HG02588 (cell line): ENCODE measurements at regions not wholly inside any gene's neighbourhood (a gene's known extent, or its start where the extent isn't known, plus 50 kb on each side); places are given as distances from the start of the nearest gene placed in this dataset.
A peak's percentile ranks its signal among the peaks of the same experiment; 100 is the strongest.

Experiments
- ATAC-seq: cut with Tn5 transposase; IDR thresholded peaks from one replicate; pipeline ENCODE4 v1.9.1; 2021; ENCODE audit warnings: mild to moderate bottlenecking, moderate library complexity; ENCODE audit not compliant: unreplicated experiment

DNA sequence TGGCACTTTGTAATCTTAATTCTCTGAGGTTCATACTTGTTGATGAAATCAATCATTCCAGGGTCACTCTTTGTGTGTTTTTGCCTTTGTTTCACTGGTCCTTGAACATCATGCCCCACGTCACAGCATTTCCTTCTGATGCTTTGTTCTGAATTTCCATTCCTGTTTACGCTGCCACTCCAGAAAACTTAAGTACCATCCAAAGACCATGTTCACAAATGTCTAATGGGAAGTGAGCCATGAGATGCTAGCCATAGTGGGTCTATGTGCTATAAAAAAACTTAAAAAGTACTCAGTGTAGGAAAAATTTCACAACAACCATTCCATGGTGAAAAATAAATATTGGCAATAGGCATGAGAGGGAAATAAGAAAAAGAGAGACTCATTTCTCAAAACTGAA lies 232.0 kb downstream of the IBTK start:
- ATAC-seq, result no peak

DNA sequence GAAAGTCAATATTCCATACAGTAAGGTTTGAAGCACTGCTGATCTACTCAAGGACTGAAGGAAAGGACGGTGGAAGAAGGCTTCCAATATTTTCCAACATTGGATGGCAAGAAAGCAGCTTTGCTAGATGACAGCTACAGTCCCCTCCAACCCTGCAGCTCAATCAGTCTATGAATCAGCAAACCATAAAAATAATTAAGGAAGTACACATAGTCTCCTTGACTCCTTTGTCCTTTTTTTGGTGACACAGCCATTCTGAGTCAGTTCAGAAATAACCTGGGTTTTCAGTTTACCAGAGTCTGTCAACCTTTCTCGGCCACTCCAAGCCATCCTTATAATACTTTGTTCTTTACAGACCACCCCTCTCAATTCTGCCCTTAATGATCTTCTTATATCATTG lies 232.5 kb downstream of the IBTK start:
- ATAC-seq, result no peak

DNA sequence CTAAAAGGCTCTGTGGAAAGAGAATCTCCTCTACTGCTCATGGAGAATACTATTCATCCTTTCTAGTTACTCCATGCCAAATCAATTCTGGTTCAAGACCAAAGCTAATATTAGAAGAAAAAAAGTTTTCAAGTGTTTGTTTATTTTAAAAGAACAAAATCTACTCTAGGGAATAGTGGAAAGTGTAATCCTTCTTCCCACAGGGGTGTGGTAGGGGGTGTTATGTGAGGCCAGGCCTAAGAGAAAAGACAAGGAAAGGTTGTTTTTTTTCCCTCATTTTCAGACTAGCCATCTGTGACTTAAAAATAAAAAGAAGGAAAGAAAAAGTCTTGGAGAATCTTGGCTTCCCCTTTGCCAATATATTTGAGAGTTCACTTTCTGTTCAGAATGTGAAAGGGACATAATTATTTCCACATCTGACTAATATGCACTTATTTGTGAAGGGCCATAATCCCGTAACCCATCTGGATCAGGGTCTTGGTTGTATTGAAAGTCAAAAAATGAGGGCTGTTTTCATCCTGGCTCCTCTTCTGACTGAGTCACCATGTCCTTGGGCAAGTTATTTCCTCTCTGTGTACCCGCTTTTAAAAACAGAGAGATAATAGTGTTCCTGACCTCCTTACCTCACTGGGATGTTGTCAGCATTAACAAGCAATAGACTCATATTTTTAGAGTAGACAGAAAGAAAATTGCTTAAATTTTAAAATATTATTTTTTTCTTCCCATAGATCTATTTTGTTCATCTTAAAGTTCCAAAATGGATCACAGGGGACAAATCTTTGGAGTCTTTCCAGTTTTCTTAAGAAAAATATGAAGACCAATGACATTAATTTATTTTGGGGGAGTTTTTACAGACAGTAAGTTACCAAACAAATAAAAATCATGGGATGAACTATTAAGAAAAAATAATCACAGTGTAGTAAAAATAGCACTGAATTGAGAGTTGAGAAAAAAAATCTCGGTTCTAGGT lies 233.7 kb downstream of the IBTK start:
- ATAC-seq, result no peak

DNA sequence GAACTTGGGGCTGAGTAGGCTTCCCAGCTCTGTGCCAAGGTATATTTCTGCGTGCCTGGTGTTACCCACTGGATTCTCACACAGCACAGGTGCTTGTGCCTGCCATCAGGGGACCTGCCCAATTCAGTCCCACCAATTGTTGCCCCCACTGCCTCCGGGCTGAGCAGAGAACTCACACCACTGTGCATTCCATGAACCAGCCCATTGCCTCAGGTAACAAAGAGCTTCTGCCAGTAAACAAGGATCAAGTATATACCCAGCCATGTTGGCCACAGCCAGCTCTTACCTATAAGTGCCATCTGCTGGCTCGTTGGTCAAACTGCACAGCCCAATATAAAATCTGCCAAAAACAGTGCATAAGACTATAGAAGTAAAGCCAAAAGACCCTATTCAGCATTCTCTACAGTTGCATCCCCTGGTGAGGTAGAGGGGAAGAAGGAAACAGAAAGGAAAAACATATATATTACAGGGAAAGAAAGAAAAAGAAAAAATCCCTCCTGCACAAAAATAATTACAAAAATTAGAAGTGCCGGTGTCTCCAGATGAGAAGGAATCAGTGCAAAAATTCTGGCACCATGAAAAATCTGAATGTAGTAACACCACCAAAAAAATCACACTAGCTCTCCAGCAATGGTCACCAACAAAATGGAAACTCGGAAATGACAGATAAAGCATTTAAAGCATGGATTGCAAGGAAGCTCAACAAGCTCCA lies 241.4 kb downstream of the IBTK start:
- peak; percentile 83 for ATAC-seq

DNA sequence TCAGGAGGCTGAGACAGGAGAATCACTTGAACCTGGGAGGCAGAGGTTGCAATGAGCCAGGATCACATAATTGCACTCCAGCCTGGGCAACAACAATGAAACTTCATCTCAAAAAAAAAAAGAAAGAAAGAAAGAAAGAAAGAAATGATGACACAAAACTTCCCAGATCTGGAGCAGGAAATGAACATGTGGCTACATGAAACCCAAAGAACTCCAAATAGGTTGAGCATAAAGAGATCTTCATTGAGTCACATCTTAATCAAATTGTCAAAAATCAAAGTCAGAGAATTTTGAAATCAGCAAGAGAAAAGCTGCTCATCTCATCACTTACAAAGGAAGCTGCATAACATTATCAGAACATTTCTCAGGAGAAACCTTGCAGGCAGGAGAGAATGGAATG lies 247.0 kb downstream of the IBTK start:
- no peak for ATAC-seq

DNA sequence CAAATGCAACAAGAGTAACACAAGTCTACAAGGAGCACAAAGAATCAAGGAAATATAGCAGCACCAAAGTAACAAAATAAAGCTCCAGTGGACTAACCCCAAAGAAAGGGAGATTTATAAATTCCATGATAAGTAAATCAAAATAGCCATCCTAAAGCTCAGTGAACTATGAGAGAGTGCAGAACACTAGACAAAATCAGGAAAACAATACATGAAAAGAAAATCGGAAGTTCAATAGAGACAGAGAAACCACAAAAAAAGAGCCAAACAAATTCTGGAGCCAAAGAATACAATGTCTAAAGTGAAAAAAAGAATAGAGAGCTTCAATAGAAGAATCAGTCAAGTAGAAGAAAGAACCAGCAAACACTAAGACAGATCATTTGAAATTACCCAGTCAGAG lies 247.3 kb upstream of the TENT5A start:
- ATAC-seq, result no peak

DNA sequence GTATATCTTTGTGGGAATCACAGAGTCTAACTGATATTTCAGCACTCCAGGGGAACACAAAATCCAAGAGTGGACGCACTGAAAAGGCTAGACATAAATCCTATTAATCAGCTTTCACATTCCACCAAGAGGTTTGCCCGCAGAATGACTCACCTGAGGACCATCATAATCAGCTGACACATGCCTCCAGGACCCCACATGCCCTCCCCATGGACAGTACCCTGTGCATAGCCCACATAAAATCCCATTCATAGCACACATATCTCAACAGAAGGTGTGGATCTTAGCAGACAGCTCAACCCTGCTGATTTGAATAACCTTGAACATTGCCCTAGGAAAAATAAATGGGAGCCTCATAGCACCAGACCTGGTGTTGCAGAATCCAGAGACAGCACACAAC lies 246.8 kb upstream of the TENT5A start:
- no peak for ATAC-seq

DNA sequence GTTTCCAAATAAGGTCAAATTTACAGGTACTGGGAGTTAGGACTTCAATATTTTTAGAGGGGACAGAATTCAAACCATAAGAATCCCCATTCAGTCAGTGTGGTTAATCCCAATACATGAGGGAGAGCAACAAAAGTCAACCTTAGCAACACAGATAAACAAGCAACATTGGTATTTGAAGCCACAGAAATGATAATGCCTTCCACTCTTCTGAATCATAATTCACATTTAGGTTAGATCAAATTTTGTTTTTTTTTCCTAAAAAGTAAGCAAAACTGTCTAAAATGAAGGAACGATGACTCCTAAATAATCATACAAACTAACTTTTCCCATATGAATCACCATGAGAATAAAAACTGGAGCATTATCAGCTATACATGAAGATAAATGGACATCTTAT lies 246.0 kb upstream of the TENT5A start:
- no peak for ATAC-seq

DNA sequence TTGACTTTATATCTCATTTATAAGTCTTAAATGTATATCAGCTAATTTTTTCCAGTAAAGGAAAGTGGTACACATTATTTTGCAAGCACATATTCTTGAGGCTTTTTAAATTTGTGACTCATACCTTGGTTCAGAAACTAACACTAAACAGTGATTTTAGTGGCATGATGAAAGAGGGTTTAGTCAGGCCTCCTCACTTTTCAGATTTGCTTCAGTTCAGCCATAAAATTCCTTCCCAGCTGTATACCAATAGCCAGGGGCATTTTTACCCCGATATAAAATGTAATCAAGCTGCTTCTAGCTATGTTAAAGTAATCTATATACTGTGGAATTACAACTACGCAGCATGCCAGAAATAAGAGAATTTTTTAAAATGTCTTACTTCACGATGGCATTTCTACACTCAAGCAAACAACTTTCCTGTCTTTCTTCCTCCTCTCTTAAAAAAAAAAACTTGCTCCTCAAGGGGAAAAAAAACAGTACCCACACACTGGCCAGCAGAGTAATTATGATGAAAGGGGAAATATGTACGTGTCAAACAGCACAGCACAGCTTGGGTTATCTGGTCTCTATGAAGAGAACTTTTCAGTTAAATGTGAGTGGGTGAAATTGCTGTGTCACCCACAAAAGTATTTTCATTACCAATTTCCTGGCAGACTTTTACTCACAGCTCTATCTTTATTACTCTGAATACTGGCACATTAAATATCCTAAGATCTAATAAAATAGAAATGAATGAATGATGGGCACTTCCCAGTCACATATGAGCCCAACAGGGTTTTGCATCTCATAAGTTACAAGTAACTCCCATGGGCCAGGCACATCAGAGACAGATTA lies 244.8 kb upstream of the TENT5A start:
- peak; percentile 73 for ATAC-seq

DNA sequence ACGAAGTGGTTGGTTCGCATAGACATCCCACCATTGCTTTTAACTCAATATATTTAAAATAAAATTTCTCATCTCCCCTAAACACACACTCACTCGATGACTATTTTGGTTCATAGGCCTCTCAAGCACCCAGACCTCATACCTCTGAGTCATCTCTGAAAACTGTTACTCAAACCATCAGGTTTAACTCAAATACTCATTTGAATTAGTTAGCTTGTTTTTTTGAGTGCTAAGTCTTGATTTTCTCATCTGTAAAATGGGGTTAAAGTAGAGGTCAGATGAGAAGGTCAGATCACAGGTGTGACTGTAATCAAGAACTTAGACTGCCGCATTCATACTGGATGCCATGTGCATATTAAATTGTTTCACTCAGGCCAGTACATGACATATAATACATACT lies 243.9 kb upstream of the TENT5A start:
- ATAC-seq, result peak; percentile 53

DNA sequence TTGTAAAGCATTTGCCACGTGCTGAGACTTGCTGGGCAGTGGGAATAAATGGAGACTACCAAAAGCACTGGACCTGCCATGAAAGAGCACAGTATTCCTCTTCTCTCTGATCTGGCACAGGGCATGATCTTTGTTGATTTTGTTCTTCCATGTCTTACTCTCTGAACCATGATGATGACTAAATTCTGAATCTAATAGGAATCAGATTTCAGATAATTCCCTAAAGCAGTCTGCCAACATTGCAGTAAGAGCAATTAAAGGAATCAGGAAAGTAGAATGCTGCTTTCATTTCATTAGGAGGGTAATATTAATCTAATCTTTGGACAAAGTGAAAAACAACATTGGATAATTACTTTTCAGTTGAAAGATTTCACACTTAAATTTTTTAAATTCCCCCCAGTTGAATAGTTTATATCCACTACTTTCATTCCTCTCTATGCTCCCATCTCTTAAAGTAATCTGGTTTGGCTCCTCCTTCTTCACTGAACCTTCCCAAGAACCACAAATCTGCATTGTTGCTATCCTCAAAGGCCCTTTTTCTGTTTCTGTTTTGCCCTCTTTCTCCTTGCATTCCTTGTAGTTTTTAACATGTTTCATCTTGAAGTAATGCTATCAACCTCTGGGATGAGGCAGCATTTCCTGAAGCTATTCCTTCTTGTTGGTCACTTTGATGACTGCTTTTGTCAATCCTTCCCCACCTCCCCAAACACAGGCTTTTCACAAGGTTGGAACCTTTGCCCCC lies 243.2 kb upstream of the TENT5A start:
- no peak for ATAC-seq

DNA sequence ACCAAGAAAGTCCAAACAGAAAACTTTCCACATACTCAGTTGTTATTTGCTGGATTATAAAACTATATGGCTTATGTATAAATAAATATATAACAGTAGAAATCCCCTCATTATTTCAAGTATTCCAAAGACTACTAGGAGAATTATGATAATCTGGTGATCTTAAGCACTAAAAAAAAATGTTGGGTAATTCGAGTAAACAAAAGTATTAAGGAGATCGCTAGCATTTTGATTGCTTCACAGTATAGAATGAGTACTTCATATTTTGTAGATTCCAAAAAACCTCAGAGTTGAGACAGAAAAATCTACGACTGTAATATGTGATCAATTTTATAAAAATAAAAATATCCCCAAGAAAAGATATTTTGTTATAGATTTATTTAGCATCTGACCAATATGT lies 236.4 kb upstream of the TENT5A start:
- no peak for ATAC-seq

DNA sequence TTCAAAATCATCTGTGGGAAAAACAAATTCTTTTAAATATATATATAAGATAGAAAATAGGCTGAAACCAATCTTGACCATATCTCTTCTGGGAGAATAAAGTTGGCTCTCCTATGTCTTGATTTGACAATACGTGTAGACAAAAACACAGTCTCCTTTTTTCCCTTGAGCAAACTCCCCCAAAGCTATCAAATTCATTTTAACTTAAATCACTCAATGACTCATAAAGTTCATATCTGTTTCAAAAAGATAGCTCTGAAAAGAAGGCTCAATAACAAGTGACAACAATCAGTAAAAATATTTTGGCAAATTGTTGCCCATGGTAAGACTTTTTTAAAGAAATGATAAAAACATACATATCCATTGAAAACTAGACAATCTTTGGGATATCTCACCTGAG lies 236.0 kb upstream of the TENT5A start:
- no peak for ATAC-seq

DNA sequence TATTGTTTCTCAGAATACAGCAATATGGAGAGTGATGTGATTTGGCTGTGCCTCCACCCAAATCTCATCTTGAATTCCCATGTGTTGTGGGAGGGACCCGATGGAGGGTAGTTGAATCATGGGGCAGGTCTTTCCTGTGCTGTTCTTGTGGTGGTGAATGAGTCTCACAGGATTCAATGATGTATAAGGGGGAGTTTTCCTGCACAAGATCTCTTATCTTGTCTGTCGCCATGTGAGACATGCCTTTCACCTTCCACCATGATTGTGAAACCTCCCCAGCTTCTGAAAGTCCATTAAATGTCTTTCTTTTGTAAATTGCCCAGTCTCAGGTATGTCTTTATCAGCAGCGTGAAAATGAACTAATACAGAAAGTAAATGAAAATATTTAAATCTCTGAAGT lies 234.8 kb upstream of the TENT5A start:
- ATAC-seq, result no peak

DNA sequence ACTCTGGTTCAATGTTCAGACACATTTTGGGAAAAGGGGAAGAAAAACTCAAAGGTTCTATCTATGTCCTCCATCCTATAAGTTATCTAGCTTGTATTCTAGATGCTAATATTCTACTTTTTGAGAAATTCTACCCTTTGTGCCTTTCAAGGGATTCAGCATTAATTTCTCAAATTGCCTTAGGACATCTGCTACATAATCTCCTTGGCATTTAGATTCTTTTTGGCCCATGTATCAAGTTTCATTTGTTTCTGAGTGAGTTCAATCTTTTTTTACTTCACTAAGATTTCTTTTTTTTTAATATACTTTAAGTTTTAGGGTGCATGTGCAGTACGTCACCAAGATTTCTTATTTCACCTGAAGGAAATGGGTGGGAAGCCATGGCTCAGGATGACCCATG lies 232.7 kb upstream of the TENT5A start:
- ATAC-seq, result no peak

DNA sequence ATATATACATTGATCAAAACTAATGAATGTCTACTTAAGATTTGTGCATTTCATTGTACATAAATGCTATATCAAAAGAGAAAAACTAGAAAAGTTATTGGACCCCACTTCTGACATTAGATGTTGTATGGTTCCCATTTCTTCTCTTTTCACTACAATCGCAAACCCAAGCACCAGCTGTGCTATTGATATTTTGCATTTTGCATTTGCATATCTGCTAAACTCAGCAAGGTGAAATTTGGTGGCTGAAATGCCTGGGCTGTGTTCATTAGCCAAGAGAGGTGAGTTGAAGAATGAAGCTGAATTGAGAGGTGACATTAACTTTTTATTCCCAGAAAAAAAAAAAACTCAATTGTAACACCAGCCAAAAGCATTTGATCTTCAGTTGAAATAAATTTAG lies 232.1 kb upstream of the TENT5A start:
- peak; percentile 61 for ATAC-seq

DNA sequence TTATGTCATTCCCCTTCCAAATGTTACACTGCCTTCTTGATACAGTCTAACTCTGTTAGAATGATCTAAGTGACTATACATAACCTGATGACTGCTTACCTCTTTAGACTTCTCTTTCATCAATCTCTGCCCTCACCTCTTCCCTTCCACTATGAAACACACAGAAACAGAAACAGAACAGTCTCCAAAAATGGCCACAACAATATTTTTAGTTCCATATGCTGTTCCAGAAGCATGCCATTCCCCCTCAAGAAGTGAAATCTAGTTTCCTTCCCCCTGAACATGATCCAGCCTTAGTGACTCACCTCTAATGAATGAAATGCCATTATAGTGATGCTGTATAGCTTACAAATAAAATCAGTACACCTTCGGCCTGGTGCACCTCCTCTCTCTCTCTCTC lies 229.3 kb upstream of the TENT5A start:
- no peak for ATAC-seq

DNA sequence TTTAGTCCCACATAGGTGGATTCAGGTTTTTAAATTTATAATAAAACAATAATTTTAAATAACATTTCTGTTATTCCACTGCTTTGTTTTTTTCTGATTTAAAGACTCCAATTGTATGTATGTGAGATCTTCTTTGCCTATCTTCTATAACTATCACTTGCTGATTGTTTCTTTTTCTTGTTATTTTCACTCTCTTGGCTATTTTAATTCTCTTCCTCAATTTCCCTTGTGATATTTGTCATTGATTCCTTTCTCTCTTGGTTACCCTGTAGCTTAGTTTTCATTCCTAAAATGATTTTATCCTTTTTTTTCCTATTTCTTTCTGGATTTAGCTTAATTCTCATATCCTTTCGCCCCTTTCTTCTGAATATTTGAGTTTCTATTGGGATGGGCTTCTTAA lies 227.3 kb upstream of the TENT5A start:
- ATAC-seq, result no peak

DNA sequence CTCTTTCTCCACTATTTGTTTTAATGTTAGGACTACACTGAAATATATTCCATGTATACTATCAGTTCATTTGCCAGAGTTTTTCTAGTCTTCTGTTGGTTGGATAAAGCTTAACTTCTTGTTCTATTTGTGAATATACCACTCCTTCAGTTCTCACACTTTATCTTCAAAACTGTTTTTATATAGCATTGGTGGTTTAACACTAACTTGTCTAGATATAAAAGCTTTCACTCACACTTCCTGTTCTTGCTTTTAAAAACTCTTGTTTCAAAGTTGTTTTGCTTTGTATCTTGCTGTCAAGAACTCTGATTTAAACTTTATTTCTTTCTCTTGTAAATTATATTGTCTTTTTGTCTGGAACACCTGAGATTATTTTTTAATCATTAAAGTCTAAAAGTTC lies 226.8 kb upstream of the TENT5A start:
- ATAC-seq, result no peak

DNA sequence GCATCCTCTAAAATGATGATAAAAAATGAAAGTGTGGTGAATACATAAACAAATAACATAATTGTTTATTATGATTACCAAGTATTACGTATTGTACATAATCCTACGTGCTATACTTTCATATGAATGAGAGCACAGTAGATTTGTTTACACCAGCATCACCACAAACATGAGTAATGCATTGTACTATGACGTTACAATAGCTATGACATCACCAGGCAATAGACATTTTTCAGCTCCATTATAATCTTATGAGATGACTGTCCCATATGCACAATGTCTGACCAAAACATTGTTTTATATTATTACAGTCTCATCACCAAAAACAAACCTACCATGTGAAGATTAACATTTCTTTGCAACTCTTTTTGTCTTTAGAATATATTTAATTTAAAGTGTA lies 225.7 kb upstream of the TENT5A start:
- ATAC-seq, result no peak

DNA sequence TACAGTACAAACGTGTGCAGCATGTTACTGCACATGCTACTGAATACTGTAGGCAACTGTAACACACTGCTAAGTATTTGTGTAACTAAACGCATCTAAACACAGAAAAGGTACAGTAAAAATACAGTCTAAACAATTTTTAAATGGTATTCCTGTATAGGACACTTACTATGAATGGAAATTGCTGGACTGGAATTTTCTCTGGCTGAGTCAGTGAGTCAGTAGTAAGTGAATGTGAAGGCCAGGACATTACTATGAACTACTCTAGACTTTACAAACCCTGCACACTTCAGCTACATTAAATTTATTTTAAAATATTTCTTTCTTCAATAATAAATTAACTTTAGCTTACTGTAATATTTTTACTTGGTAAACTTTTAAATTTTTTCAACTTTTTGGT lies 225.0 kb upstream of the TENT5A start:
- no peak for ATAC-seq
